Smooth muscle cell (in vitro differentiated cells): ENCODE measurements at regions not wholly inside any gene's neighbourhood (a gene's known extent, or its start where the extent isn't known, plus 50 kb on each side); places are given as distances from the start of the nearest gene placed in this dataset.

ENCODE experiments used
- DNase-seq: peaks from one replicate; lab custom pipeline; 2025; ENCODE audit not compliant: unreplicated experiment; lab: John Stamatoyannopoulos, UW
- H2AFZ ChIP-seq: fragments of 200-600 bp; sonication (generic); 2 replicates; pipeline ENCODE4 v1.6.0; 2016; ENCODE audit warnings: antibody characterized with exemption, low read depth, mild to moderate bottlenecking
- H3F3A ChIP-seq: fragments of 200-600 bp; sonication (generic); 2 replicates; pipeline ENCODE4 v1.6.0; 2017; ENCODE audit warnings: antibody characterized with exemption, low read depth
- H3K27ac ChIP-seq: fragments of 200-600 bp; sonication (generic); 2 replicates; pipeline ENCODE4 v1.5.1; 2016; ENCODE audit warnings: low read depth, mild to moderate bottlenecking
- H3K27me3 ChIP-seq: fragments of 200-600 bp; sonication (generic); 2 replicates; pipeline ENCODE4 v1.6.1; 2016; ENCODE audit warnings: low read depth, mild to moderate bottlenecking
- H3K36me3 ChIP-seq: fragments of 200-600 bp; sonication (generic); 2 replicates; pipeline ENCODE4 v1.5.1; 2016; ENCODE audit warnings: low read depth
- H3K4me1 ChIP-seq: fragments of 200-600 bp; sonication (generic); 2 replicates; pipeline ENCODE4 v1.5.1; 2016; ENCODE audit warnings: low read depth
- H3K4me2 ChIP-seq: fragments of 200-600 bp; sonication (generic); 2 replicates; pipeline ENCODE4 v1.6.0; 2016; ENCODE audit warnings: mild to moderate bottlenecking
- H3K4me3 ChIP-seq: fragments of 200-600 bp; sonication (generic); 2 replicates; pipeline ENCODE4 v1.5.1; 2016; ENCODE audit warnings: mild to moderate bottlenecking
- H3K79me2 ChIP-seq: fragments of 200-600 bp; sonication (generic); 2 replicates; pipeline ENCODE4 v1.6.0; 2016; ENCODE audit warnings: low read depth, mild to moderate bottlenecking
- H3K9ac ChIP-seq: fragments of 200-600 bp; sonication (generic); 2 replicates; pipeline ENCODE4 v1.6.0; 2016; ENCODE audit warnings: low read depth
- H3K9me3 ChIP-seq: fragments of 200-600 bp; sonication (generic); replicated peaks from 2 replicates; pipeline ENCODE4 v1.5.1; 2016; ENCODE audit warnings: low read depth
- H4K20me1 ChIP-seq: fragments of 200-600 bp; sonication (generic); 2 replicates; pipeline ENCODE4 v1.6.0; 2016; ENCODE audit warnings: low read depth
- CTCF ChIP-seq: fragments of 200-600 bp; sonication (generic); IDR thresholded peaks from 2 replicates; pipeline ENCODE4 v1.5.1; 2017; ENCODE audit warnings: borderline replicate concordance, mild to moderate bottlenecking, antibody characterized with exemption; ENCODE audit not compliant: insufficient read depth, poor library complexity, severe bottlenecking
- WGBS: methylation state at CpG from one replicate; pipeline ENCODE4 v1.1.7; 2016; ENCODE audit warnings: low lambda C conversion rate; 5-methylcytosine and 5-hydroxymethylcytosine counted together

GRCh38 chr10:62903828-62904227, 87.7 kb upstream of the EGR2 start:
- no peaks in the 10 kb centered on the region for H3F3A ChIP-seq
- 67% methylated on average over 1 of the region's 1 CpG for WGBS
- no peak overlapping the region for H3K4me2 ChIP-seq
- H3K9ac ChIP-seq, result no peak overlapping the region
- no peak overlapping the region for H2AFZ ChIP-seq
- no peaks in the 10 kb centered on the region for H3K36me3 ChIP-seq
- no peaks in the 10 kb centered on the region for H3K4me1 ChIP-seq
- H3K27ac ChIP-seq, result no peak overlapping the region
- no peaks in the 10 kb centered on the region for H4K20me1 ChIP-seq
- H3K27me3 ChIP-seq, result no peaks in the 10 kb centered on the region
- no peak for TF ChIP-seq CTCF
- no peak overlapping the region for H3K4me3 ChIP-seq
- DNase-seq, result no peak
- no peaks in the 10 kb centered on the region for H3K9me3 ChIP-seq
- H3K79me2 ChIP-seq, result no peaks in the 10 kb centered on the region

- Histone ChIP-seq H3K9ac (no peak overlapping the region), H3K36me3 (no peaks in the 10 kb centered on the region), H3K9me3 (no peaks in the 10 kb centered on the region), H3K4me1 (no peaks in the 10 kb centered on the region), H3K4me2 (no peak overlapping the region), H3K79me2 (no peaks in the 10 kb centered on the region), H2AFZ (no peak overlapping the region), H3K27ac (no peak overlapping the region), H3F3A (no peaks in the 10 kb centered on the region), H3K4me3 (no peak overlapping the region), H4K20me1 (no peaks in the 10 kb centered on the region), H3K27me3 (no peaks in the 10 kb centered on the region)
- 93% methylated on average over 4 of the region's 4 CpGs for WGBS
- no peak for TF ChIP-seq CTCF
- DNase-seq, result no peak
Measured at GRCh38 chr10:62900829-62901571, 84.8 kb upstream of the EGR2 start.

- no peaks in the 10 kb centered on the region for H3K4me1 ChIP-seq
- no peaks in the 10 kb centered on the region for H3K36me3 ChIP-seq
- H3K79me2 ChIP-seq, result no peaks in the 10 kb centered on the region
- TF ChIP-seq CTCF, result no peak
- 52% methylated on average over 3 of the region's 3 CpGs for WGBS
- no peaks in the 10 kb centered on the region for H3K27me3 ChIP-seq
- H3F3A ChIP-seq, result no peaks in the 10 kb centered on the region
- H4K20me1 ChIP-seq, result no peaks in the 10 kb centered on the region
- no peak overlapping the region for H3K9ac ChIP-seq
- H3K4me2 ChIP-seq, result no peak overlapping the region
- no peak overlapping the region for H3K4me3 ChIP-seq
- no peak overlapping the region for H2AFZ ChIP-seq
- no peak overlapping the region for H3K27ac ChIP-seq
- no peak for DNase-seq
- H3K9me3 ChIP-seq, result no peaks in the 10 kb centered on the region
Measured at GRCh38 chr10:62899311-62899710, 83.1 kb upstream of the EGR2 start.

GRCh38 chr10:62895063-62895462, 78.9 kb upstream of the EGR2 start:
- Histone ChIP-seq H3K27me3 (no peaks in the 10 kb centered on the region), H4K20me1 (no peaks in the 10 kb centered on the region), H3F3A (no peaks in the 10 kb centered on the region), H3K4me1 (no peaks in the 10 kb centered on the region), H3K27ac (no peak overlapping the region), H3K36me3 (no peaks in the 10 kb centered on the region), H2AFZ (no peak overlapping the region), H3K79me2 (no peaks in the 10 kb centered on the region), H3K9me3 (no peaks in the 10 kb centered on the region), H3K4me3 (no peak overlapping the region), H3K4me2 (no peak overlapping the region), H3K9ac (no peak overlapping the region)
- TF ChIP-seq CTCF, result no peak
- WGBS, result 40% methylated on average over 4 of the region's 4 CpGs
- no peak for DNase-seq
